G401 (cell line): ENCODE measurements at regions not wholly inside any gene's neighbourhood (a gene's known extent, or its start where the extent isn't known, plus 50 kb on each side); places are given as distances from the start of the nearest gene placed in this dataset.

Source experiments
- DNase-seq: peaks from one replicate; pipeline ENCODE4 v3.0.0-alpha.2; 2015; ENCODE audit warnings: low spot score
- in situ Hi-C: cut with HindIII; loops from 2 replicates; pipeline ENCODE4 v1.10.0; 2016; ENCODE audit warnings: low sequenced_read_pairs, mixed read lengths

- in situ Hi-C loops: no loop called here
Observed at GRCh38 chr2:19548116-19548515, 189.7 kb upstream of the OSR1 start.

GRCh38 chr2:19547321-19547720 is 188.9 kb upstream of the OSR1 start:
- no peak for DNase-seq
- in situ Hi-C loops: no loop called here

More at GRCh38 chr2:19548116-19548515, 189.7 kb upstream of the OSR1 start:
- DNase-seq: no peak

GRCh38 chr2:19545507-19545906 is 187.1 kb upstream of the OSR1 start:
- DNase-seq: no peak
- in situ Hi-C loops: no loop called here

- DNase-seq: no peak
- in situ Hi-C loops: no loop called here
Observed at GRCh38 chr2:19543663-19544383, 185.4 kb upstream of the OSR1 start.

GRCh38 chr2:19542796-19543662 is 184.6 kb upstream of the OSR1 start:
- in situ Hi-C loops: no loop called here
- DNase-seq: no peak

GRCh38 chr2:19541884-19542283 is 183.5 kb upstream of the OSR1 start:
- in situ Hi-C loops: no loop called here
- DNase-seq: no peak

GRCh38 chr2:19540739-19541525 is 182.5 kb upstream of the OSR1 start:
- DNase-seq: no peak
- in situ Hi-C loops: no loop called here

- in situ Hi-C loops: no loop called here
- DNase-seq: no peak
Observed at GRCh38 chr2:19538411-19538963, 180.1 kb upstream of the OSR1 start.

GRCh38 chr2:19536136-19536535 is 177.7 kb upstream of the OSR1 start:
- no peak for DNase-seq
- in situ Hi-C loops: no loop called here

GRCh38 chr2:19532547-19533196 is 174.2 kb upstream of the OSR1 start:
- DNase-seq: no peak
- in situ Hi-C loops: no loop called here

GRCh38 chr2:19529677-19530076 is 171.3 kb upstream of the OSR1 start:
- in situ Hi-C loops: no loop called here
- no peak for DNase-seq

GRCh38 chr2:19527771-19528170 is 169.3 kb upstream of the OSR1 start:
- DNase-seq: no peak

GRCh38 chr2:19525313-19525712 is 166.9 kb upstream of the OSR1 start:
- in situ Hi-C loops: no loop called here

More at GRCh38 chr2:19527771-19528170, 169.3 kb upstream of the OSR1 start:
- in situ Hi-C loops: no loop called here

GRCh38 chr2:19519045-19519444 is 160.6 kb upstream of the OSR1 start:
- DNase-seq: no peak
- in situ Hi-C loops: no loop called here

More at GRCh38 chr2:19525313-19525712, 166.9 kb upstream of the OSR1 start:
- DNase-seq: no peak

- DNase-seq: no peak
- in situ Hi-C loops: no loop called here
Observed at GRCh38 chr2:19507137-19507536, 148.7 kb upstream of the OSR1 start.

GRCh38 chr2:19505199-19506136 is 147.0 kb upstream of the OSR1 start:
- no peak for DNase-seq
- in situ Hi-C loops: no loop called here

GRCh38 chr2:19504400-19505198 is 146.2 kb upstream of the OSR1 start:
- DNase-seq: no peak
- in situ Hi-C loops: no loop called here
